ENCODE measurements at regions not wholly inside any gene's neighbourhood (a gene's known extent, or its start where the extent isn't known, plus 50 kb on each side); places are given as distances from the start of the nearest gene placed in this dataset.
A peak's percentile ranks its signal among the peaks of the same experiment; 100 is the strongest.
"Not testable (repeated sequence)": the region's sequence is repeated elsewhere in the genome, so short reads cannot be mapped to it uniquely, and the experiment has no call there.

DNA sequence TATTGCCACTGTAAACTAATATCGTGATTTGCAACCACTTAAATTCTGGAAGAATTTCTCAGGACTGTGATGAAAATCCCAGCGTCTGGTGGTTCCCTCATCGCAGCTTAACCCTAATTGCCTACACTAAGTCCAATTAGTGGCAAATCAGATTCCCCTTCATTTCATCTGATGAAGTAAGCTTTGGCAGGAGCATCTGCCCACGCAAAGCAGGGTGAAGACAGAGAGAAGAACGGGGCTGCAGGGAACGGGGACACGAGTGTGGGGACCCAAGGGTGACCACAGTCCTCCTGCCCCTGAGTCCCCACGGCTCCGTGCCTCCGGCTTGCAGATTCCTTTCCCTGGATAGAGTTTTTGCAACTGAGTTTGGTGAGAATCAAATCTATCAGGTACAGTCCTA is 159.5 kb downstream of the LY86 start:
- no peak for DNase-seq (ENCODE audit: low read depth in 2 of 2)

- DNase-seq (ENCODE audit: low read depth in 2 of 2), result peak; percentile 29 to 34
Observed at GRCh38 chr6:6749702-6750491, 161.4 kb downstream of the LY86 start.

- no peak for DNase-seq (ENCODE audit: low read depth in 2 of 2)
Observed at GRCh38 chr6:6750594-6751265, 162.2 kb downstream of the LY86 start.

GRCh38 chr6:6751266-6751596 is 162.7 kb downstream of the LY86 start:
- DNase-seq (ENCODE audit: low read depth in 2 of 2), result no peak

- no peak for DNase-seq (ENCODE audit: low read depth in 2 of 2)
Observed at GRCh38 chr6:6751619-6752023, 163.1 kb downstream of the LY86 start.

- peak; percentile 12 to 17 for DNase-seq (ENCODE audit: low read depth in 2 of 2)
Observed at GRCh38 chr6:6752129-6752528, 163.6 kb downstream of the LY86 start.

DNA sequence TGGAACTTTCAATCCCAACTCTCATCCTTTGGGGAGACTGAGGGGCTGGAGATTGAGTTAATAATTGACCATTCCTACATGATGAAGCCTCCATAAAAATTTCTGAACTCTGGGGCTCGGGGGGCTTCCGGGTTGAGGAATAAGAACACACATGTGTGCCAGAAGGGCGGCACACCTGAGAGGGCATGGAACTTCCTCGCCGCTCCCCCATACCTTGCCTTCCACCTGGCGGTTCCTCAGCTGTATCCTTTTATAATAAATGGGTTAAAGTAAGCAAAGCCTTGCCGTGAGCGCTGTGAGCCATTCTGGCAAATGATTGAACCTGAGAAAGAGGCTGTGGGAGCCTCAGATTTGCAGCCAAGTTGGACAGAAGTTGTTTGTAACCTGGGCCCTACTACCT is 164.8 kb downstream of the LY86 start:
- no peak for DNase-seq (ENCODE audit: low read depth in 2 of 2)

DNA sequence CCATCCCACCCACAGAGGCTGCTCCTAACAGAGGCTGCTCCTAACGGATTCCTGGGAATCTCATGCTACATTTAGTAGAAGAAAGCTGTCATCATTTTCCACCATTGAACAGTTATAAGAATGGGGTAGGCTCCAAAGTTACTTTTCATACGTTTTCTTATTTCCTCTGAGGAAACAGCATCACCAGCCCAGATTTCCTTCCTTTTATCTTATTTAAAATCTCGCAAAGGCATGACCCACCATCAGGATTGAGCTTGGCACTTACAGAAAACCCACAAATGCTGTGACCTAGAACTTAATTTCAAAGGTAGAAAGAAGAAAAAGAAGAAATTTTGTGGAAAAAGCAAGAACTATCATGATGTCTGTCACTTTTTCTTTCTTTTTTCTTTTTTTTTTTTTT is 168.0 kb downstream of the LY86 start:
- DNase-seq (ENCODE audit: low read depth in 2 of 2), result no peak

DNA sequence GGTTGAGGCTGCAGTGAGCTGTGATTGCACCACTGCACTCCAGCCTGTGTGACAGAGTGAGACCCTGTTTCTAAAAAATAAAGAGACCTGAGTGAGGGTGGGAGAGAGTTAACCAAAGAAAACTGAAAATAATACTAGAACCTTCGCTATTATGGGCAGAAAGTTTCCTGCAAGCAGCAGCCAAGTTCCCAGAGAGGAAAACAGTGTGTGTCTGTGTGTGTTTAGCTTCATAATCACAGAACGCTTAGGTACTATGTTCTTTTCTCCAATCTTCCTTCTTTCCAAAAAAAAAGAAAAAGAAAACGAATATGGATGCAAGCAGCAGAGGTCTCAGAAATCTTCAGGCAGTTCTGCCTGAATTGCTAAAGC is 170.0 kb downstream of the LY86 start:
- no peak for DNase-seq (ENCODE audit: low read depth in 2 of 2)

DNA sequence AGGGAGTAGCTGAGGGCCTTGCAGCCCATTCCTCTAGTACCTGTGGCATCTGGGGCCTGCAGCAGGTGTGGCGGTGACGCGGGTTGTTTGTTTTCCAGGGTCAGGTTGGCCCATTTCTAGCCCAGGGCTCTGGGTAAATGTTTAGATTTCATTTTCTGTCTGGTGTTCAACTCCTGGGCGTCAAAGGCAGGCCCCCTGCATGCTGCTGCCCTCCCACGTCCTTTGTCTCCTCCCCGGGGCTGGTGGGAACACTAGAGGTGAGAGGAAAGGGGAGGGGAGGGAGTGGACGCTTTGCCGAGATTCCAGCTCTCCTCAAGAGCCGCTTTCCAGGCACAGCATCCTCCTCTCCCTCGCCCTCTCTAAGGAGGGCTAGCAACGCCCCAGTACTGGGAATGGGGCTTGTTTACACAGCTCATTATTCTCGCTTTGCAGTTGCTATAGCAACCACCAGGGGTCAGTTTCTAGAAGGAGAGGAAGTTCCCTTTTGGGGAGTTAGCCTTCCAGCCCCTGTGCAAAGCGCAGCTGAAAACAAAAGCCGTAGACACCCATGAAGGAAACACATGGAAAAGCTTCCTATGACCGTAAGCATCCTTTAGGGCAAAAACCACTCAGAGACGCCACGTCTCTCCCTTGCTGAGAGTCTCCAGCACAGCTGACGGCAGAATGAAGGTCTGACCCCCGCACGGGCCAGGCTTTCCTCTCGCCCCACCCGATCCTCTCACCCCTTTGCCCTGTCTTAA is 170.6 kb downstream of the LY86 start:
- peak; percentile 44 to 53 for DNase-seq (ENCODE audit: low read depth in 2 of 2)

- no peak for DNase-seq (ENCODE audit: low read depth in 2 of 2)
Observed at GRCh38 chr6:6760002-6760401, 171.5 kb downstream of the LY86 start.

DNA sequence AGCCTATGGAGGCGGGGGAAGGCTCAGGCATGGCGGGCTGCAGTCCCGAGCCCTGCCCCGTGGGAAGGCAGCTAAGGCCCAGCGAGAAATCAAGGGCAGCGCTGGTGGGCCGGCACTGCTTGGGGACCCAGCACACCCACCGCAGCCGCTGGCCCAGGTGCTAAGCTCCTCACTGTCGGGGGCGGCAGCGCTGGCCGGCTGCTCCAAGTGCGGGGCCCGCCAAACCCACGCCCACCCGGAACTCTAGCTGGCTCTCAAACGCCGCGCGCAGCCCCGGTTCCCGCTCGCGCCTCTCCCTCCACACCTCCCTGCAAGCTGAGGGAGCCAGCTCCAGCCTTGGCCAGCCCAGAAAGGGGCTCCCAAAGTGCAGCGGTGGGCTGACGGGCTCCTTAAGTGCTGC is 174.0 kb downstream of the LY86 start:
- not testable (repeated sequence) for DNase-seq (ENCODE audit: low read depth in 2 of 2)

- no peak for DNase-seq (ENCODE audit: low read depth in 2 of 2)
Observed at GRCh38 chr6:6764764-6765434, 176.4 kb downstream of the LY86 start.

- no peak for DNase-seq (ENCODE audit: low read depth in 2 of 2)
Observed at GRCh38 chr6:6766230-6766905, 177.8 kb downstream of the LY86 start.

DNA sequence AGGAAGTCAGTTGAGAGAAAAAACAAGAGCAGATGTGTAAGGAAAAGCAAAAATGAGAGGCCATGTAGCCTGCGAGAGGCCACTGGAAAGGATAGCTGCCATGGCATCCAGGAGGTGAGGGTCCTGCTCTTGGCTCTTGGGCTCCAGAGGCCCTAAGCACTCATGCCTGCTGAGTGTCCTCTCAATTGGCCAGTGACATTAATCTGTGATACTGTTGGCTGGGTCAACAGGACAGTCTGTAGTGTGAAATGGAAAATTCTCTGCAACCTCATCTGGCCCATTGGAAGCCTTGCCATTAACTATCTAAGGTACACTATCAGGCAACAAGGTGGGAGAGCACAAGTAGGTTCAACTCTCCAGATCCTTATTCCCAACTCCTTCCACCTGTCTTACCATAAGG is 180.9 kb downstream of the LY86 start:
- DNase-seq (ENCODE audit: low read depth in 2 of 2), result no peak

GRCh38 chr6:6771224-6771945 is 182.9 kb downstream of the LY86 start:
- no peak for DNase-seq (ENCODE audit: low read depth in 2 of 2)

DNA sequence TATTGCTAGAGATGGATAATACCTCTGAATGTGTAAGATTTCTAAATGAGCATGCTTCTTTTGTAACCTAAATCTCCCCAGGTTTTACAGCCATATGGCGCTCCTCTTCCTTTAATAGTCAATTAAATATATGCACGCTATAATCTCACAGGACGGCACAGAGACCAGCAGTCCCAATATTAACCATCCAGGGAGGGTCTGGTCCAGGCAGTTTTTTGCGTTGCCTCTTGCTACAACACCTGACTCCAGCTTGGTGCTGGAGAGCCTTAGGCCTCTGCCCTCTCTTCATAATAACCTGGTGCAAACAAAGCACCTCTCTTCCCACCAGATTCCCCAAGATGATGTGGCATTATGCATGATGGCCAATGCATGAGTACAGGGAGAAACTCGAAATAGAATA is 183.4 kb downstream of the LY86 start:
- DNase-seq (ENCODE audit: low read depth in 2 of 2), result no peak

- no peak for DNase-seq (ENCODE audit: low read depth in 2 of 2)
Observed at GRCh38 chr6:6772751-6773150, 184.2 kb downstream of the LY86 start.

DNA sequence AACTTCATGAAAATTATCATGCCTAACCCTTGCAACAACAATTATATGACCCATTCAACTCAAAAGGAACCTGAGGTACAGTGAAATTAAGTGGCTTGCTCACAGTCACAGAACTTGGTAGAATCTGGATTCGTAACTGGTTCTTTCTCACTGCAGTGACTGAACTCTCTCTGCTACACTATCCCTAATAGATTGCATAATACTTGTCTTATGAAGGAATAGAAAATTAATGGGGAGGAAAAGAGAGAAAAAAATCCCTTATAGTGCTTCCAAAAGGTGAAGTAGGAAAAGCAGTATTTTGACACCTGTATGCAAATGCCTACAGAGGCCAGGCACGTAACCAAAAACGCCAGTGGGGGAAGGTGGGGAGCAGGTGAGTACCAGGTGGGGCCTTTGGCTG is 186.6 kb downstream of the LY86 start:
- no peak for DNase-seq (ENCODE audit: low read depth in 2 of 2)

- no peak for DNase-seq (ENCODE audit: low read depth in 2 of 2)
Observed at GRCh38 chr6:6780231-6780630, 191.7 kb downstream of the LY86 start.

Measured in fibroblast of skin of left biceps (primary cell).